B cell (primary cell): ENCODE measurements at regions not wholly inside any gene's neighbourhood (a gene's known extent, or its start where the extent isn't known, plus 50 kb on each side); places are given as distances from the start of the nearest gene placed in this dataset.

Experiments used
- EZH2 ChIP-seq: IDR thresholded peaks from 2 replicates; pipeline ENCODE4 v1.6.1; 2012; ENCODE audit warnings: borderline replicate concordance, low read depth, mild to moderate bottlenecking, moderate library complexity, low read length; ENCODE audit not compliant: insufficient read depth, poor library complexity, severe bottlenecking
- TF ChIP-seq, protein P1 (sequence below): fragments of 200-600 bp; IDR thresholded peaks from one replicate; pipeline ENCODE4 v1.8.0; 2022; ENCODE audit warnings: antibody characterized with exemption, mild to moderate bottlenecking

DNA sequence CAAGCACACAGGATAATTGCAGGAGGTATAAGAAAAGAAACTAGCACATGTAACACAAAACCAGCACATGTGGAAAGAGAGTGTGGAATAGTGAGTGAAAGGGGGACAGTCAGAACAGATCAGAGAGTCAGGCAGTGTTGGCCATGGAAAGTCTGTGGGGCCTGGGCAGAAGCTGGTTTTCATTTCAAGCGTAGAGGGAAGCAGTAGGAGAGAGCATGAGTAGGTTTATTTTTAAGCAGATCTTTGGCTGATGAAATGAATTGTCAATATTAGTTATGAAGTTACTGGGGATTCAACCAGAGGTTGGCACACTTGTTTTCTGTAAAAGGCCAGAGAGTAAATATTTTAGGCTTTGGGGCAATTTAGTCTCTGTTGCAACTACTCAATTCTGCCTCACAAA lies 283.1 kb downstream of the SMARCA2 start:
- TF ChIP-seq EZH2 = no peak
- TF ChIP-seq, protein P1, sequence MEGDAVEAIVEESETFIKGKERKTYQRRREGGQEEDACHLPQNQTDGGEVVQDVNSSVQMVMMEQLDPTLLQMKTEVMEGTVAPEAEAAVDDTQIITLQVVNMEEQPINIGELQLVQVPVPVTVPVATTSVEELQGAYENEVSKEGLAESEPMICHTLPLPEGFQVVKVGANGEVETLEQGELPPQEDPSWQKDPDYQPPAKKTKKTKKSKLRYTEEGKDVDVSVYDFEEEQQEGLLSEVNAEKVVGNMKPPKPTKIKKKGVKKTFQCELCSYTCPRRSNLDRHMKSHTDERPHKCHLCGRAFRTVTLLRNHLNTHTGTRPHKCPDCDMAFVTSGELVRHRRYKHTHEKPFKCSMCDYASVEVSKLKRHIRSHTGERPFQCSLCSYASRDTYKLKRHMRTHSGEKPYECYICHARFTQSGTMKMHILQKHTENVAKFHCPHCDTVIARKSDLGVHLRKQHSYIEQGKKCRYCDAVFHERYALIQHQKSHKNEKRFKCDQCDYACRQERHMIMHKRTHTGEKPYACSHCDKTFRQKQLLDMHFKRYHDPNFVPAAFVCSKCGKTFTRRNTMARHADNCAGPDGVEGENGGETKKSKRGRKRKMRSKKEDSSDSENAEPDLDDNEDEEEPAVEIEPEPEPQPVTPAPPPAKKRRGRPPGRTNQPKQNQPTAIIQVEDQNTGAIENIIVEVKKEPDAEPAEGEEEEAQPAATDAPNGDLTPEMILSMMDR = no peak
